ENCODE measurements at regions not wholly inside any gene's neighbourhood (a gene's known extent, or its start where the extent isn't known, plus 50 kb on each side); places are given as distances from the start of the nearest gene placed in this dataset.

GRCh38 chr3:117853923-117854668 lies 1144.5 kb downstream of the TUSC7 start:
- H3K4me3 Mint-ChIP-seq, result no peak overlapping the region

More at GRCh38 chr3:117853923-117854668, 1144.5 kb downstream of the TUSC7 start:
- no peak overlapping the region for H3K27ac ChIP-seq (ENCODE audit: low read depth)
- H3K27ac Mint-ChIP-seq, result no peak overlapping the region
- H3K9me2 ChIP-seq (ENCODE audit: insufficient read depth), result no peaks in the 10 kb centered on the region
- H2AFZ ChIP-seq, result no peak overlapping the region
- no peak overlapping the region for H3K4me3 ChIP-seq
- no peaks in the 10 kb centered on the region for H3K4me1 Mint-ChIP-seq
- H3F3A ChIP-seq (replicated peaks; ENCODE audit: low read depth), result no peaks in the 10 kb centered on the region
- no peaks in the 10 kb centered on the region for H3K36me3 ChIP-seq (ENCODE audit: insufficient read depth)
- H4K20me1 ChIP-seq (replicated peaks; ENCODE audit: insufficient read depth), result no peaks in the 10 kb centered on the region
- TF ChIP-seq EZH2 (IDR thresholded peaks at IDR 0.05; ENCODE audit: low read depth, unreplicated experiment), result no peak
- no peak for TF ChIP-seq REST (IDR thresholded peaks at IDR 0.05; ENCODE audit: unreplicated experiment)
- no peak for TF ChIP-seq CTCF (conservative IDR thresholded peaks at IDR 0.05; ENCODE audit: low read depth in 2 of 2)
- TF ChIP-seq POLR2AphosphoS5 (IDR thresholded peaks at IDR 0.05; ENCODE audit: low read depth), result no peak
- TF ChIP-seq ZNF331 (CRISPR knock-in tag; IDR thresholded peaks at IDR 0.05; ENCODE audit: low read depth), result no peak
- TF ChIP-seq JUNB (IDR thresholded peaks at IDR 0.05; ENCODE audit: unreplicated experiment), result no peak
- no peak for TF ChIP-seq EZH2phosphoT487 (IDR thresholded peaks at IDR 0.05; ENCODE audit: unreplicated experiment)
- no peak for TF ChIP-seq CREB1 (CRISPR knock-in tag; IDR thresholded peaks at IDR 0.05; ENCODE audit: low read depth)
- no peak for TF ChIP-seq NANOG (IDR thresholded peaks at IDR 0.05; ENCODE audit: borderline replicate concordance)
- TF ChIP-seq ZNF462 (CRISPR knock-in tag; IDR thresholded peaks at IDR 0.05), result no peak
- TF ChIP-seq STAT1 (IDR thresholded peaks at IDR 0.05; ENCODE audit: unreplicated experiment), result no peak
- TF ChIP-seq ETS1 (IDR thresholded peaks at IDR 0.05), result no peak
- TF ChIP-seq ZNF114 (CRISPR knock-in tag; IDR thresholded peaks at IDR 0.05), result no peak
- H3K9me3 Mint-ChIP-seq, result 0 out of 3 replicates have a peak, but pooled peaks cover 2% of the 10 kb centered on the region
- no peaks in the 10 kb centered on the region for H3K27me3 Mint-ChIP-seq (ENCODE audit: insufficient read depth, low read depth, poor library complexity)
- no peaks in the 10 kb centered on the region; the same call in 1 of the 3 replicates for H3K36me3 Mint-ChIP-seq (ENCODE audit: low read depth)
- H3K27me3 ChIP-seq (ENCODE audit: insufficient read depth), result no peaks in the 10 kb centered on the region
- no peak overlapping the region for H3K4me2 ChIP-seq
- DNase-seq (ENCODE audit: low spot score), result no peak
- H3K4me1 ChIP-seq (ENCODE audit: insufficient read depth), result no peaks in the 10 kb centered on the region
- ATAC-seq, result no peak
- no peaks in the 10 kb centered on the region for H3K79me2 ChIP-seq (replicated peaks; ENCODE audit: insufficient read depth)

Measured in GM23338 (cell line).